H9 (cell line): ENCODE measurements at regions not wholly inside any gene's neighbourhood (a gene's known extent, or its start where the extent isn't known, plus 50 kb on each side); places are given as distances from the start of the nearest gene placed in this dataset.

Experiments used
- DNase-seq: peaks from one replicate; pipeline ENCODE4 v3.0.0-alpha.2; 2017
- H2AFZ ChIP-seq: one replicate; pipeline ENCODE4 v1.6.1; 2013; ENCODE audit warnings: mild to moderate bottlenecking, low read length, control low read depth, moderate library complexity
- H2AK5ac ChIP-seq: 2 replicates; pipeline ENCODE4 v1.6.1; 2013; ENCODE audit warnings: low read length, control low read depth, mixed read lengths; ENCODE audit not compliant: insufficient read length
- H2BK120ac ChIP-seq: one replicate; pipeline ENCODE4 v1.6.1; 2013; ENCODE audit warnings: low read depth, mild to moderate bottlenecking, low read length, control low read depth, inconsistent platforms; ENCODE audit not compliant: poor library complexity, severe bottlenecking
- H2BK12ac ChIP-seq: 2 replicates; pipeline ENCODE4 v1.6.1; 2013; ENCODE audit warnings: low read length, control low read depth, mixed read lengths, low read depth; ENCODE audit not compliant: insufficient read length
- H2BK15ac ChIP-seq: 2 replicates; pipeline ENCODE4 v1.6.1; 2013; ENCODE audit warnings: low read depth, low read length, control low read depth
- H2BK20ac ChIP-seq: one replicate; pipeline ENCODE4 v1.6.1; 2013; ENCODE audit warnings: low read depth, mild to moderate bottlenecking, low read length, control low read depth, inconsistent platforms; ENCODE audit not compliant: poor library complexity, severe bottlenecking
- H2BK5ac ChIP-seq: 2 replicates; pipeline ENCODE4 v1.6.1; 2013; ENCODE audit warnings: low read length, control low read depth, mixed read lengths; ENCODE audit not compliant: insufficient read length
- H3K14ac ChIP-seq: 2 replicates; pipeline ENCODE4 v1.6.1; 2013; ENCODE audit warnings: low read length, control low read depth; ENCODE audit not compliant: insufficient read depth
- H3K18ac ChIP-seq: 2 replicates; pipeline ENCODE4 v1.6.1; 2013; ENCODE audit warnings: low read depth, mild to moderate bottlenecking, mixed read lengths, low read length, control low read depth; ENCODE audit not compliant: insufficient read length
- H3K23ac ChIP-seq: 2 replicates; pipeline ENCODE4 v1.6.1; 2013; ENCODE audit warnings: low read length, control low read depth, mixed read lengths, low read depth; ENCODE audit not compliant: insufficient read length
- H3K23me2 ChIP-seq: 2 replicates; pipeline ENCODE4 v1.6.1; 2013; ENCODE audit warnings: low read depth, mild to moderate bottlenecking, mixed read lengths, low read length, control low read depth; ENCODE audit not compliant: insufficient read length, poor library complexity, severe bottlenecking
- H3K27ac ChIP-seq: 2 replicates; pipeline ENCODE4 v1.5.1; 2013; ENCODE audit warnings: low read length, control low read depth, mixed read lengths, low read depth; ENCODE audit not compliant: insufficient read length
- H3K27me3 ChIP-seq: 2 replicates; pipeline ENCODE4 v1.6.1; 2013; ENCODE audit warnings: low read length, control low read depth, inconsistent platforms; ENCODE audit not compliant: insufficient read depth
- H3K4ac ChIP-seq: 2 replicates; pipeline ENCODE4 v1.6.1; 2013; ENCODE audit warnings: low read depth, mild to moderate bottlenecking, control low read depth, inconsistent platforms, low read length, moderate library complexity
- H3K4me1 ChIP-seq: 2 replicates; pipeline ENCODE4 v1.6.1; 2013; ENCODE audit warnings: low read length, control low read depth, inconsistent platforms; ENCODE audit not compliant: insufficient read depth
- H3K4me2 ChIP-seq: 2 replicates; pipeline ENCODE4 v1.6.1; 2013; ENCODE audit warnings: low read length, control low read depth, mixed read lengths; ENCODE audit not compliant: insufficient read length, insufficient read depth
- H3K56ac ChIP-seq: 2 replicates; pipeline ENCODE4 v1.6.1; 2013; ENCODE audit warnings: low read depth, mild to moderate bottlenecking, mixed read lengths, low read length, control low read depth; ENCODE audit not compliant: insufficient read length
- H3K79me1 ChIP-seq: 2 replicates; pipeline ENCODE4 v1.6.1; 2013; ENCODE audit warnings: low read depth, mild to moderate bottlenecking, moderate library complexity, low read length, control low read depth, inconsistent platforms; ENCODE audit not compliant: insufficient read depth, poor library complexity, severe bottlenecking
- H3K79me2 ChIP-seq: 2 replicates; pipeline ENCODE4 v1.6.1; 2013; ENCODE audit warnings: low read length, control low read depth, inconsistent platforms; ENCODE audit not compliant: insufficient read depth
- H3K9ac ChIP-seq: 2 replicates; pipeline ENCODE4 v1.6.1; 2013; ENCODE audit warnings: low read length, control low read depth, mixed read lengths; ENCODE audit not compliant: insufficient read length; ENCODE audit errors: extremely low read depth
- H3K9me3 ChIP-seq: one replicate; pipeline ENCODE4 v1.6.1; 2013; ENCODE audit warnings: low read depth, low read length, inconsistent platforms; ENCODE audit not compliant: control insufficient read depth
- H3T11ph ChIP-seq: one replicate; pipeline ENCODE4 v1.6.1; 2013; ENCODE audit warnings: mild to moderate bottlenecking, low read length, control low read depth, inconsistent platforms
- H4K20me1 ChIP-seq: one replicate; pipeline ENCODE4 v1.6.1; 2013; ENCODE audit not compliant: control insufficient read depth, insufficient read length, insufficient read depth
- H4K5ac ChIP-seq: 2 replicates; pipeline ENCODE4 v1.6.1; 2013; ENCODE audit warnings: low read depth, mild to moderate bottlenecking, mixed read lengths, low read length, control low read depth; ENCODE audit not compliant: insufficient read length
- H4K8ac ChIP-seq: replicated peaks from 2 replicates; pipeline ENCODE4 v1.6.1; 2013; ENCODE audit warnings: low read length, control low read depth, mixed read lengths, low read depth; ENCODE audit not compliant: insufficient read length
- H4K91ac ChIP-seq: 2 replicates; pipeline ENCODE4 v1.6.1; 2013; ENCODE audit warnings: low read depth, mild to moderate bottlenecking, moderate library complexity, mixed read lengths, low read length, control low read depth; ENCODE audit not compliant: insufficient read length
- H3K27ac Mint-ChIP-seq, 3 experiments: 2 replicates in 2 of 3; 3 replicates in 1 of 3; pipeline ENCODE4 v1.8.0; 2020 to 2021; ENCODE audit warnings: mixed read lengths in 3 of 3, mild to moderate bottlenecking in 1 of 3, moderate library complexity in 1 of 3
- H3K27me3 Mint-ChIP-seq: 2 replicates; pipeline ENCODE4 v1.8.0; 2021; ENCODE audit warnings: low read depth, mild to moderate bottlenecking, moderate library complexity, mixed read lengths
- H3K36me3 Mint-ChIP-seq, 3 experiments: 2 replicates in 2 of 3; 3 replicates in 1 of 3; pipeline ENCODE4 v1.8.0; 2020 to 2021; ENCODE audit warnings: low read depth in 3 of 3, mixed read lengths in 3 of 3; ENCODE audit not compliant: insufficient read depth in 1 of 3
- H3K4me1 Mint-ChIP-seq, 2 experiments: 2 replicates each; pipeline ENCODE4 v1.8.0; 2020; ENCODE audit warnings: mixed read lengths in 2 of 2
- H3K4me3 Mint-ChIP-seq, 2 experiments: 2 replicates in 1 of 2; 3 replicates in 1 of 2; pipeline ENCODE4 v1.8.0; 2020 to 2021; ENCODE audit warnings: mild to moderate bottlenecking in 2 of 2, mixed read lengths in 2 of 2, moderate library complexity in 1 of 2
- H3K9me3 Mint-ChIP-seq, 2 experiments: 2 replicates in 1 of 2; 3 replicates in 1 of 2; pipeline ENCODE4 v1.8.0; 2020; ENCODE audit warnings: mild to moderate bottlenecking in 2 of 2, mixed read lengths in 2 of 2, moderate library complexity in 1 of 2
- WGBS: extraction: QIAGEN DNeasy Blood & Tissue Kit; methylation state at CpG from one replicate; pipeline ENCODE4 v1.1.7; 2013; ENCODE audit warnings: missing lambda C conversion rate, low lambda C conversion rate, mixed read lengths; ENCODE audit not compliant: insufficient read length; ENCODE audit errors: extremely low coverage; 5-methylcytosine and 5-hydroxymethylcytosine counted together
- TF ChIP-seq, protein P1 (sequence below): fragments of 200-600 bp; sonication (generic); conservative IDR thresholded peaks from 3 replicates; pipeline ENCODE4 v1.8.0; 2021; ENCODE audit warnings: antibody characterized with exemption, mild to moderate bottlenecking

DNA sequence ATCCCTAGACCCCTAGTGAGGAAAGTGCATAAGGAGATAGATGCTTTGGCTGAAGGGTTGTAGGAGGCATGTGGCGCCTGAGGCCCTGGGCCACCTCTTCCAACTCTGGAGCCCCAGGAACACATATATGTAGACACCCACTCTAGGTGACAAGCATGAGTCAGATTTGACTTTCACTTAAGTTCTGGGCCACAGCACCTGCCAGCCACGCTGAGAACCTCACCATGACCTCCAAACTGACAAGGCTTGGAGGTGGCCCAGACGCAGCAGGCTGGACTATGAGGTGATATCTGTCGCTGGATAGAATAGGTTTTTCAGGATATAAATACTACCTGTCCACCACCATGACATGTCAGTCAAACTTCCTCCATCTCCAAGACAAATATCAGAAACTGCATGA lies 894.0 kb upstream of the ZNF722 start:
- Histone ChIP-seq H3K79me2 (no peaks in the 10 kb centered on the region), H3K23me2 (no peaks in the 10 kb centered on the region), H3K9ac (no peak overlapping the region), H3K79me1 (no peaks in the 10 kb centered on the region), H4K91ac (no peak overlapping the region), H2BK15ac (no peak overlapping the region), H3K4me1 (no peaks in the 10 kb centered on the region), H3K23ac (no peak overlapping the region), H2AFZ (no peak overlapping the region), H3K27me3 (no peaks in the 10 kb centered on the region), H3K9me3 (no peaks in the 10 kb centered on the region), H4K5ac (no peak overlapping the region), H2BK12ac (no peak overlapping the region), H3K4ac (no peak overlapping the region), H2BK120ac (no peak overlapping the region), H3K56ac (no peak overlapping the region), H3K14ac (no peak overlapping the region), H2BK5ac (no peak overlapping the region), H2AK5ac (no peak overlapping the region), H4K20me1 (no peaks in the 10 kb centered on the region), H2BK20ac (no peak overlapping the region), H3K4me2 (no peak overlapping the region), H3K27ac (no peak overlapping the region), H3T11ph (no peak overlapping the region), H3K18ac (no peak overlapping the region), H4K8ac (no peak overlapping the region)
- no peak for DNase-seq
- no CpG with 5 or more reads among the region's 4 CpGs for WGBS
- peaks cover 8% of the 10 kb centered on the region for H3K27me3 Mint-ChIP-seq
- peaks cover 17 to 63% (median 41%) of the 10 kb centered on the region in 3 experiments for H3K36me3 Mint-ChIP-seq
- TF ChIP-seq, protein P1, sequence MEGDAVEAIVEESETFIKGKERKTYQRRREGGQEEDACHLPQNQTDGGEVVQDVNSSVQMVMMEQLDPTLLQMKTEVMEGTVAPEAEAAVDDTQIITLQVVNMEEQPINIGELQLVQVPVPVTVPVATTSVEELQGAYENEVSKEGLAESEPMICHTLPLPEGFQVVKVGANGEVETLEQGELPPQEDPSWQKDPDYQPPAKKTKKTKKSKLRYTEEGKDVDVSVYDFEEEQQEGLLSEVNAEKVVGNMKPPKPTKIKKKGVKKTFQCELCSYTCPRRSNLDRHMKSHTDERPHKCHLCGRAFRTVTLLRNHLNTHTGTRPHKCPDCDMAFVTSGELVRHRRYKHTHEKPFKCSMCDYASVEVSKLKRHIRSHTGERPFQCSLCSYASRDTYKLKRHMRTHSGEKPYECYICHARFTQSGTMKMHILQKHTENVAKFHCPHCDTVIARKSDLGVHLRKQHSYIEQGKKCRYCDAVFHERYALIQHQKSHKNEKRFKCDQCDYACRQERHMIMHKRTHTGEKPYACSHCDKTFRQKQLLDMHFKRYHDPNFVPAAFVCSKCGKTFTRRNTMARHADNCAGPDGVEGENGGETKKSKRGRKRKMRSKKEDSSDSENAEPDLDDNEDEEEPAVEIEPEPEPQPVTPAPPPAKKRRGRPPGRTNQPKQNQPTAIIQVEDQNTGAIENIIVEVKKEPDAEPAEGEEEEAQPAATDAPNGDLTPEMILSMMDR, result no peak
- no peaks in the 10 kb centered on the region for H3K4me1 Mint-ChIP-seq
- H3K9me3 Mint-ChIP-seq, result peaks cover 97 to 98% of the 10 kb centered on the region in 2 experiments
- no peak overlapping the region for H3K27ac Mint-ChIP-seq
- H3K4me3 Mint-ChIP-seq, result no peak overlapping the region; a peak in 1 of 5 replicates
